NCI-H1417 (cell line): ENCODE measurements at regions not wholly inside any gene's neighbourhood (a gene's known extent, or its start where the extent isn't known, plus 50 kb on each side); places are given as distances from the start of the nearest gene placed in this dataset.

Experiments used
- DNase-seq, 3 experiments: peaks; one replicate each; lab custom pipeline; 2025; lab: John Stamatoyannopoulos, UW

DNA sequence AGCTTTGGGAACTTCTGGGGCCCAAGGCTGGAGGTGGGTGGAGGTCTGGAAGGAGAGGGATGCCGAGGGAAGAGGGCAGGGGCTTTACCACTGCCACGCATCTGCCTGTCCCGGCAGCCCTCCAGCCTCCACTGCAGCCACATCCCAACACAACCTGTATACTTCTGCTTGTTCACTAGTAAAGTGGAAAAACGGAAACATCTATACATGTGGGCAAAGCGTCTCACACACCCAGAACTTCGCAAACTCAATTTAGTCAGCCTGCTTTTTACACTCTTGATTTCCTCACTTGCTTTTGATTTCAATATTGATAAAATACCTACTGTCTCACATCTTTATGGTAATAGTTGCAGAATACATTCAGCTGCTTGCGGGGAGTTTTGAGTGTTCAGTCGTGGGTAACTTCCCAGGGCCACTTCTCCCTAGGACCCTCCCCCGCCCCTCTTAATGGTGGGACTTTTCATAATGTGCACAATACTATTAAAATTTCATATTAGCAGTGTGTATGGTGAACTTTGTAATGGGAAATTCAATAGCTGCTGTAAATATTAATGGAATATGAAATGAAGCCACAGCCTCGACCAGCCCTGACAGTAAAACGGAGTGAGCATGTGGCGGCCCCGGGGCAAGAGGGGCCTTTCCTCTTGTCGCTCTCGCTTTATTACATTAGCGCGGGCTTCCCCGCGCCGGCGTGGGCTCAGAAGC, 85.2 kb downstream of the NR2F2 start:
- no peak for DNase-seq

DNA sequence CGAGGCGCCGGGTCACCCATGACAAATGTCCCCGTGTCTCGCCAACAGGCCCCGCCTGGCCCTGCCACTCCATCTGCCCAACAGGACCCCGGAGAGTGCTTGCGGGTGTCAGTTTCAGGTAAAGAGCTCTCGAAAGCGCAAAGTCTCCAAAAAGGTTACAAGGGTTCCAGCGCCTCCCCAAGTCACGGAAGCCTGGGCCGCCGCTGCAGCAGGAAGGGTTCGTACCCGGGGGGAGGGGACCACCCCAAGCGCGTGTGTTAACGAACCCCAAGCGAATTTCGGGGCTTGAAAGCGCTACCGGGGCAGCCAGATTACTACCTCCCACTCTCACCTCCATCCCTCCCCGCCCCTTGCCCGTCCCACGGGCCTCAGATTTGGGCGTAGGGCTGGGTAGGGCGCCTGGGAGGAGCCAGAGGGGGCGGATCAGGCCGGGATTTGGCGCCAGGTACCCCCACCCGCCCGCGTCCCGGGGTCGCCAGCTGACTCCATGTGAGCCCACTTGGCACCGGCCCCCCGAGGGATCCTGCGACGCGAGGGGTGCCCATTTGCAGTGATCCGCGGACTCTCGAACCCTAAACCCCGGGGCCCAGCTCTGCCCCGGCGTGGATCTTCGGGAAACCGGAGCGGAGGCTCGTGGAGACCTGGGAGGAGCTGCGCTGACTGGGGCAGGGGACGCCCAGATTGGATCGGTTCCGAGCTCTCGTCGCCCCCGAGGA, 85.9 kb downstream of the NR2F2 start:
- DNase-seq: peak in 1 of 3 experiments; percentile 28

DNA sequence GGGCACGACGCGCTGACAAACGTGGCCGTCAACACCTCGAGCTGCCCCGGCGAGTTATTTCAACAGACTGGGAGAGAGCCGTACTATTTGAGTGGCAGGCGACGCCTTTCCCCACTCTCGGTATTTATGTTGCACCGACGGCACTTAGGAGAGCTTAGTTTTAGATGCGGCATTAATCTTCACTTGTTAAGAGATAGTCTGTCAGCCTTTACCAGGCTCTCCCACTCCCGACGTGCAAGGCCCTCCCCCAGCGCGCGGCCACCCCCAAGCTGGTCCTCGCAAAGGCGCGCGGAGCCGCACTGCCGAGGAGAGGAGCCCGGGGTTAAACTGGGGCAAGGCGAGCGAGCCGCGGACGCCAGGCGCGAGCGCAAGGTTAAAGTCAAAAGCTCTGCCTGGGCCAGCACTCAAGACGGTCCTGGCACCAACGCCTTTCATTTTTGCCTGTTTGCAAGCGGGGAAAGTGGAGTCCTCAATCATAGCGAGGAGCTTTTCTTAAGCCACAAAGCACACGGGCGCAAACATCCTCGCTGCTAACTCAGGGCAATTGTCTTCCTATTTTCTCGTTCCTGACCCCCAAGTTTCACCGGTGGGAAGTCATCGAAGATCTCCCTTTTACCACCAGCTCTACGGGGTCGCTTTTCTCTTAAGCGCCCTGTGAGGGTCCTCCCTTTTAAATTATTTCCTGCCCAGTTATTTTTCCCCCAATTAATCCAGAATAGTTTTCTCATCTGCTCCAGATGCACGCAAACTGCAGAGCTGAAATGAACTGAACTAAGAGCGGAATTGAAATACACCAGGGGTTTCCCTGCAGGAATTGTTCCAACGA, 86.6 kb downstream of the NR2F2 start:
- DNase-seq: peak in 1 of 3 experiments; percentile 52

DNA sequence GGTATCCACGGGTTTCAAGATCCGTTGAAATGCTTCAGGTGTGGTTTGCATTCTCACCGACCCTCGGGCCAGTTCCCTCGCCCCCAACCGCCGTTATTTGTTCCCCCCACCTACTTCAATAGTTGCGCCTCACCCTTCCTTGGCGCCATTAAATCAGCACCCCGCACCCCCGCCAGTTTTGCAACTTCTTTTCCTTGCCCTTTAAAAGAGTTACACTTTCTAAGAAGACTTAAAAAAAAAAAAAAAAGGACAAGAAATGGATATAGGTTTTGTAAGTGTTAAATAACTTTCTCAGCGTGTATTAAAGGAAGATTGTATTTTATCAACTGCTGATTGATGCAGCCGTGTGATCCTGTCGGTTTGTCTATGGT, 87.2 kb downstream of the NR2F2 start:
- no peak for DNase-seq

DNA sequence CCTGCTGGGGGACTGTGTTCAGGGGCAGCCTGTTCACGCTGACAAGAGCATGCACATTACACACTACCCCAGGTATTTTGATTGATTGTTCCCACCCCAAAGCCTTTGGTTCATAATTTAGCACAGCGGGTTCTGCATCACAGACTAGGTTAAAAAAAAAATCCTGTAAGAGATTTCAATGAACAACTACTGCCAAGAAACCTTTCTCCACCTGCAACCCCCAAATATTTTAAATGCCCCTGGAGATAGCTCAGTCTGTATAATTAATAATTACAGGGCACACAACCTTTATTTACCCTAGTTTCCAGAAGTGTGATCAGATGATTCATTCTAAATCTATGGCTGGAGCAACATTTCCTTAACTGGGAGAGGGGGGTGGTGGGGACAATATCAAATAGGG, 87.6 kb downstream of the NR2F2 start:
- DNase-seq: peak in 2 of 3 experiments; percentile 43 to 86

DNA sequence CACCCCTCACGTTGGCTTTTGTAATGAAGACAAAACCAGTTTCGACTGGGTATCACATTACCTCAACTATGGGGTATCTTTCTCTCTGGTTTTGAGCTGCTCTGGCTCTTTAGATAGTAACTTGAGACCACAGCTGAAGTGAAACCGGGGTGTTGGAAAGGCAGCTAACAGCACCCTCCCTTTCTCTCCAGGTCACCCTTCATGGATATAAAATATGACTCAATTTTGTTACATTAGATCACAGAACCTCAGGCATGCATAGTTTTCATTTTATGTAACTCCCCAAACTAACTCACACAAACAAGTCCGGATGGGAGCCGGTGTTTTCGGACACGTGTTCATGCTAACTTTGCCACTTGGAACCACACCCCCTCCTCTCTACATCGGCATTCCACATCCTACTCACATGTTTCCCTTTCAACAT, 90.7 kb downstream of the NR2F2 start:
- no peak for DNase-seq

DNA sequence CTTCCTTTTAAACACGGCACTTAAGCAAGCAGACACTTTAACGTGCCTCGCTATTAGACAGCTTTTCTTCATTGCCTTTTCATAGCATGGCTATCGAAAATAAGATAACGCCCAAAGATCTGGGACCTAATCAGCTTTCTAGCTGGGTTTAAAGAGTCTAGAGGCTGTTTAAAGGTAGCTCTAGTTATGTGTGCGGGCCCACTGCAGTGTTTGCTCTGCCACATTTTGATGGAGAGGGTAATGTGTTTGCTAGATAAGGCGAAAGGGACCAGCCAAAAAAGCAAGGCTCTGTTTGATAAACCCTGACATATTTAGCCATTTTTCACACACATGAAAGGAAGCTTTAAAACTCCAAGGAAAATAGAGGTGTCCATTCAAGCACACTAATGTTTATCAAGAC, 91.6 kb downstream of the NR2F2 start:
- DNase-seq: no peak

DNA sequence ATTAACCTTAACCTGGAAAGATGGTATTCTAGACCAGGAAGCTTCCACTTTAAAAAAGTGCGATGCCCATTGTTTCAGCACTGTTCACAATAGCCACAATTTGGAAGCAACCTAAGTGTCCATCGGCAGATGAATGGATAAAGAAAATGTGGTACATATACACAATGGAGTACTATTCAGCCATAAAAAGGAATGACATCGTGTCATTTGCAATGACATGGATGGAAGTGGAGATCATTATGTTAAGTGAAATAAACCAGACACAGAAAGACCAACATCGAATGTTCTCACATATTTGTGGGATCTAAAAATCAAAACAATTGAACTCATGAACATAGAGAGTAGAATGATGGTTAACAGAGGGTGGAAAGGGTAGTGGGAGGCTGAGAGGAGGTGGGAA, 94.2 kb downstream of the NR2F2 start:
- DNase-seq: no peak

DNA sequence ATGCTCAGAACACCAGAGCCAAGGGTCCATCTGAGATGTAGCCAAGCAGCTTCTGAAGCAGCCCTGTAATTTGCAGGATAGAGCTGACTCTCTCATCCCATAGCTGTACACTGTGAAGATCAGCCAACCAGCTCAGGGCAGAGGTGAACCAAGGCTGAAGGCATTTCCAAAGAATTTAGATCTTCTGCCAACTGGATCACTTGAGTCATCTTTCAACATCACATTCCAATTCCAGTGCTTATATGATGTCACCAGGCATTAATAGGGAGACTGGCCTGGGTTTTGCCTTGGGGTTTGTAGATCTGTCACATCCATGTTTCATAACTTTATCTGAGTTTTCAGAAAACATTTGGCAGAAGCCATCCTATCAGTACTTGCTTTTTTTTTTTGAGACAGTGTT, 98.2 kb downstream of the NR2F2 start:
- no peak for DNase-seq

DNA sequence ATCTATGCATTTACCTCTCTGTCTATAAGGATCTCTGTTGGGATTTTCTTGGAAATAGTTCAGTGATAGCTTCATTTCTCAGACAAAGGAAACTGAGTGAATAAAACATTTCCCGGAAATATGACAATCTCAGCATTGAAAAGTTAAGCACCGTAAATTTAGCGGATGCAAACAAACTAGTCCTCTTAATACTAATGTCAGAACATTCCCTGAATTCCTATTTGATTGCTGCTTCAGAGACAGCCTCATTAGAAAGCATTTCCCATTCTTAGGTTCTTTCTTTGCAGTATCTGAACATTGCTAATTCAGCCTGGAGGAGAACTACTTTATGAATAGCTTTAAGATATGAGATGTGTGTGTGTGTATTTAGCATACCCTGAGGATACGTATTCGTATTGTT, 101.3 kb downstream of the NR2F2 start:
- no peak for DNase-seq

DNA sequence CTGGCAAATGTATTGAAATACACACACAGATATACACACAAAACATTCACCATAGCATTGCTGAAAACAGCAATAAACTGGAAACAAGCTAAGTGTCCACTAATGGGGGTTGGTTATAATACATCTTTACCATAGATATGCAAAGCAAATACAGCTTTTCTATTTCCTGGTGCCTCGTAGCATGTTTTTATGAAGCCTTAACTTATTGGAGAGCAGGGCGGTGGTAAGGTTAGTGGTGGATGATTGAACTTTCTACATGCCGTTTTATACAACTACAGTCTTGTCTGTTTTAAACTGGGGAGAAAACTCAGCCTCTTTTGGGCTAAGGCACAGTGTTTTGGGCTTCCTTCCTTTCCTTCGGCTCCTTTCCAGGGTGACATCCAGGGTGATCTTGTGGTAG, 104.5 kb downstream of the NR2F2 start:
- no peak for DNase-seq

DNA sequence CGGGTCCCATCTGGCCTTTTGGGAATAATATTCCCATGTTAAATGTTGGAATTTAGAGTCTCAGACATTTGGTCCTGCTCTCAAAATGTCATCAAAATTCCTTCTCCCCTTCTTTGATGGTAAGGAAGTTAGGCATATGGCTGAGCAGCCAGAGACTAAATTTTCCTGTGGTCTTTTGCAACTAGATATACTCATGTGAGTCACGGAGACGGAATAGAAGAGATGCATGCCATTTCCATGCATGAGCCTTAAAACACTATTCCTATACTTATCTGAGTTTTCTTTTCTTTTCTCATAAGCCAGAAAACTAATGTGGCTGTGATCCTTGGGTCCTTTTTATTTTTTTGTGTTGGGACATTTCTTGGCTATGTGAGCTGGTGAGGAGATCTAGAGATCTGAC, 105.3 kb downstream of the NR2F2 start:
- no peak for DNase-seq

DNA sequence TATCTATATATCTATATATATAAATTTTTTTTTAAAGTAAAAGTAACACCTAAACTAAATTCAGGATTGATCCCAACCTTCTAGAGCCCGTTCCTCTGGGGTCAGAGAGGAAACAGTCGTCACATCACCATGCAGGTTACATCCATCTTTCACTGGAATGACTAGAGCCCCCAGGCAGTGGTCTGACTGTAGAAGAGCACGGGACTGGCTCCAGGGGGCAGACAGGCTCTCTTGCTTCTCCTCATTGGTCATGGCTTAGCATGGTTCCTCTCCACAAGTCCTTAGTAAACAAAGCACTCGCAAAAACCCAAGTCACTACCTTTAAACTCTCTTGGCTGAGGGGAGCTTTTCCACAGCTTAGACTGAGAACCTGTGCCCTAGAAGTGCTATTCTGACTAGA, 110.5 kb downstream of the NR2F2 start:
- DNase-seq: no peak

DNA sequence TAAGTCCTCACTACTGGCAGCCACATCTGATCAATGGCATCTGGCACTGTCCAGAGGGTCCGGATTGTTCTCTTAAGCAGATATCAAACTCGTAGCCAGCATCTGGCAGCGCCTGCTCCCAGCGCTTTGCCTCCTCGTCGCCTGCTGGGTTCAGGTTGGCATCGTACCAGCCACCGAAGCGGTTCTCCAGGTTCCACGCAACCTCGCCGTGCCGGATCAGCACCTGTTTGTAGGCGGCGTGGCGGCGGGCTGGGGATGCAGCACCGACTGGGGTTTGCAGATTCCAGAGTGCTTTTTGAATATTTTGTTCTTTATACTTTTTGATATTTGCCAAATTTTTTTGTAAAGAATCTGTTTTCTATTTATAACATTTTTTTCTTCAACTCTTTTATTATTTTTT, 111.6 kb downstream of the NR2F2 start:
- DNase-seq: no peak

DNA sequence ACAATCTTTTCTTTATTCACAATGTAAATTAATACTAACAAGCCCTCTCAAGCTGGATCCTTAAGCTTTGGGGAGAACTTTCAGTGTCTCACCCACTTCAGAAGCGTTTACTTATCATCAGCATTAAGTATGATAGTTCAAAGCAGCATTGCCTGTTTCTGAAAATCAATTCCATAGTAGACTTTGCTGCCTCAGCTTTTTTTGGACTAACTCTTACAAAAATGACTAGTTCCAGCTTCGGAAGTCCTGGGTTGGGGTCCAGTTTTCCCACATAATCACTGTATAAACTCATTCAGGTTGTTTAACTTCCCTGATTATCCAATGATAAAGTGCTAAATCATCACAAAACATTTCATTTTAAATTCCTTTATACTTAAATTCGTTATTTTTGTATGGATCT, 114.4 kb downstream of the NR2F2 start:
- DNase-seq: no peak

DNA sequence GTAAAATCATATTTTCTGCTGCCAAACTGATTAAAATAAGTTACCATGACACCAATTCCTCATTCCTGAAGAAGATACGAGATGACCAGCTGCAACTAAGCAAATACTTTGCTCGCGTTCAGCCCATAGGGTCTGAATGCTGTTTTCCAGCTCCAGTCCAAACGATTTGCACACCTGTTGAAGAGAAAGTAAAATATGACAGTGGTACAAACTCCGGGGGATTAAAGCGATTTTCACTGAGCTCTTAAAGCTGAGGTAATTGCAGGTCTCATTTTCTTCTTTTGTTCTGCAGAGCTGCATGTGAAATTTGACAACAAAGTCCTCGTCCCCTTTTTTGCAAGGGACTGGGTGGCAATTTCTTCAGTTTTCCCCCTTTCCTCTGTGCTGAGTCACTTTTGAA, 118.4 kb downstream of the NR2F2 start:
- peak in 2 of 3 experiments; percentile 51 to 82 for DNase-seq

DNA sequence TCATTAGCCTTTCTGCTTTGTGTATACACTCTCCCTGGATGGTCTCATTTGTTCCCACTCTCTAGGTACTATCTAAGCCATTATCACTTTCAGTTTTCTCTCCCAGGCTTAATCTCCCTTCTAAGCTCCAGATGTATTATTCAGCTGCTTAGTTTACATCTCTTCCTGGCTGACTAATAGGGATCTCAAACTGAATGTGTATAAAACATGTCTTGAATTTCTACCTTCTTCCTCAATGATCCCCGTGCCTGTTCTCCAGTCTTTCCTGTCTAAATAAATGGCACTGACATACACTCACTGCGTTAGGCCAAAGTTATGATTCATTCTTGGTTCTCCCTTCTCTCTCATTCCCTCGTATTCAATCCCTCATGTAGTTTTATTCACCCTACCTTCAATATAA, 127.3 kb downstream of the NR2F2 start:
- DNase-seq: no peak

DNA sequence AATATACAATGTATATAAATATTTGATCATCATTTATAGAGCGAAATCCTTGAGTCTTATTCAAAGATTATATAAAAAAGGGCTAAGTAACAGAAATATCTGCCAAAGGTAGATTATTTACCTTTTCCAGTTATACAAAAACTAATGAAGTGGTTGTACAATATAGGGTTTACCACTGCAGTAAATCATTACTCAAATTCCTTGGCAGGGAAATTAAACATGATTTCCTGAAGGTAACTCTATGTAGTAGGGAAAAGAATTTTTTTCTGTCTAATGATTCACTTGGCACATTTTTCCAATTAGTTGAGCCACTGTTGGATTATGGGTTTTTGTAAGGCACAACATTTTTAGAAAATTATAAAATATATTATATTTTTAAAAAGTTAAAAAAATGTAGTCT, 129.6 kb downstream of the NR2F2 start:
- DNase-seq: no peak

DNA sequence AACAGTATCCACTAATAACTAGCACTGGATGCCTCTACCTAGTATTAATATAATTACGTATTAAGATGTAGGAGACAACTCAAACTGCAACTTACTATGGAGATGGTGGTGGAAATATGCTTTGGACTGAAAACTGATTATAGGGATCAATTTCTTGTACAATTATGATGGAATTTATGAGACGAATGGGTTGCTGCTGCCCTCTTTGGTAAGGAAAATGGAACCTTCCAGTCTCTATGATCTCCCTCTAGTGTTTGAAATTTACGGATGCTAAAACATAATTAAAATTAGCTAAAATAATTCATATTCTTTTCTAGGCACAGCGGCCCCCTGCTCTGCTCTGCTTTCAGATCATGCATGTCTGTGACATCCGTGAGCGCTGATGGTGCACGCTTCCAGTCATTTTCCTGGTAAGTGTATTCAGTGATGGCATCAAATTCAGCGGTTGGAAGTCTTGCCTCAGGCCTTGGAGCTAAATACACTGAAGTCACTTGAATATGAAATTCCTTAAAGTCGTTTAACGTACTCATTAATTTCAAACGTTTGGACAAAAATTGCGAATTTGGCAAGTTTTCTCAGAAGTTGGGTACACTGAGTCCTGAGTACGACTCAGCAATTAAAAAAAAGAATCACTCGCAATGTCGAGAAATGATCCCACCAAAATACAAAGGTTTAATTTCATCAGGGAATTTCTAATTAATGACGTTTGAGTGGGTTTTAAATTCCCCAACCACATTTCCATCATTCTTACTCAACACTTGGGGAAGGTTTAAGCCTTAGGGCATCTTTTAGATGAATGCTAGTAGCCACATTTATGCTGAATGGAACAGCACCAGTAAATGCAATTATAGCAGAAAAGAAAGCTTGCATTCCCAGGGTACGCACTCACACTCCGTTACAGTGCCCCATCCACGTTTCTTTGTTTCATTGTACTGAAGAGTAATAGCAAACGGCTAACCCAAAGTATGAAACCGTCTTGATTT, 132.6 kb downstream of the NR2F2 start:
- no peak for DNase-seq

DNA sequence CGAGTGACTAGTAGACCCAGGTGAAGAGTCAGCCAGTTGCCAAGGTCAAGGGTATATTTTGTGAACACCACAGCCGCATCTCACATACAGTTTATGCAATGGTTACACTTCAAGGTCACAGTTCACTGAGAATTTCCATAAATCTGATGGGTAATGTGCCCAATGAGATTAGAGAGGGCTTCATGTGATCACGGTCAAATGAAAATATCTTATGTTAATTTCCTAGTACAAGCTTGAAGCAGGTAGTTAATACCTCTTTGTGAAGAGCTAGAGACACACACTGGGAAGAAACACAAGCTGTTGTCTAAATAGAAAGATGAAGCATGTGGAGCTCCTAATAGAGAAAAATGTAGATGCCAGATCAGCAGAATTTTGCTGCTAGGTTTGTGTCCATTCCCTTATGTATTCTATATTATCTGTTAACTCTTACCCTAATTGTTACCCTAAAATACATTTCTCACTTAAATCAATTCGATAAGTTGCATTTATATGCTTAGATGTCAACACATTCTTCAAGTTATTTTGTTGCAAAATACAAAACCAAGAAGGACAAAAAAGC, 136.0 kb downstream of the NR2F2 start:
- no peak for DNase-seq

DNA sequence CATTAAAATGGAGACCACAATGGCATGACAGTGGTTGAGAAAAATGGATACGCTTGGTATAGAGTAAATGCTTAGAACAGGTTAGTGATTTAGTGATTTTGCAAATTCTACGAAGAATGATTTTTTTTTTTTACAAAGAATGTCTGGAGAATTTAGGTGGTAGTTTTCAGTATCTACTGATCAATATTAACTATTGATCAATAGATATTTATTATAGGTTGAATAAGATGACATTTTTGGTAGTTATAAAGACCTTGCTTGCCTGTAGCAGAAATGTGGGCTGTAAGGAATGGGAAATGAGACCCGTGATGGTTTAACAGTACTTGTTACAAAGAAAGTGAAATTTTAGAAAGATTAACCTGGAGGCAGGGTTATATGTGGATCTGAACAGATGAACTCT, 137.5 kb downstream of the NR2F2 start:
- no peak for DNase-seq
